HG03159 (cell line): ENCODE measurements at regions not wholly inside any gene's neighbourhood (a gene's known extent, or its start where the extent isn't known, plus 50 kb on each side); places are given as distances from the start of the nearest gene placed in this dataset.

ENCODE experiments used
- ATAC-seq: cut with Tn5 transposase; IDR thresholded peaks from one replicate; pipeline ENCODE4 v1.9.1; 2021; ENCODE audit warnings: mild to moderate bottlenecking, moderate library complexity; ENCODE audit not compliant: unreplicated experiment

DNA sequence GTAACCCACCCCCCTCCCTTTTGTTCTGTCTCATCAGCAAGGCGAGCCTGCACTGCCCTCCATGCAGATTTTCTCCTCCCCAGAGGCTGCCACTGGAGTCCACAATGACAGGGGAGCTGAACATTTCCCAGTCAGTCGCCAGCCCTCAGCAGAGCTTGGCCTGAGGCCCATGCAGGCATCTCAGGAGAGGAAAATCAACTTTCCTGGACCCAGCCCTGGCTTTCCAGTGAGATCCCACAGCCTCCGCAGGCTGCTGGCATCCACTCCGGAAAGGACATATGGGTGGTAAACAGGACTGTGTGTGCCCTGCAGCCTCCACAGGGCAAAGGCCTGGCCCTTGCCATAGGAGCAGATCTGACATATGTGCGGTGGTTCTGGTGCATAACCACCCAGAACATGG lies 253.8 kb downstream of the TNS1 start:
- ATAC-seq = no peak

GRCh38 chr2:217746808-217747207 lies 256.0 kb downstream of the TNS1 start:
- ATAC-seq = no peak

DNA sequence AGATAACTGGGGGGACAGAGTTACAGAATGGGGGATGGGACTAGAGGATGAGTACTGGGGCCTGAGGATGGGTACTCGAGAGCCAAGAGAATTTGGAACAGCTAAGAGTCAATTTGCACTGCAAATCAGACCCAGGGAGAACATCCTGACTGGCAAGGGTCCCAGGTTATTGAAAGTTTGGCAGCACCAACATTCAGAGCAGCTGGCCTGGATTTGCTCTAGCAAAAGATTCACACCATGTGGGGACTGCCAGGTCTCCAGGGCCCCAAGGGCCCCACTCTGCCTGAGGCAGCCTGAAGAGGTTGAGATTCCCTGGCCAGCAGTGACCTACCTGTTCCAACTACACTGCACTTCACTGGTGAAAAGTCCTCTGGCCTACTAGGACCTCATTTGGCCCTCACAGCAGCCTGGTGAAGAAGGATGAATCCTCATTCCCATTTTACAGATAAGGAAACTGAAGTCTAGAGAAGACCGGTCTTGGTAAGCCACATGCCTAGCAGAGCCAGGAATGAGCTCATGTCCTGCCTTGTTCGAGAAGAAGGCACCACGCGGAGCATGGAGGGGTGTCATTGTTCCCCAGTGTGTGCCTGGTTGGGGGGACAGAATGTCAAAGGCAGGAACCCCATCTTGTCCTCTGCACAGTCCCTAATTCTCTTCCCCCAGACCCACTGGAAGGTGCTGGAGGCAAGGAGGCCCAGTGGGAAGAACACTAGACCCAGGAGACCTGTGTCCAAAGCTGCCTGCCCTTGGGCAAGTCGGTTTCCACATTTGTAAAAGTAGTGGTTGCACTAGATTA lies 258.6 kb downstream of the TNS1 start:
- no peak for ATAC-seq

GRCh38 chr2:217743407-217743806 lies 259.4 kb downstream of the TNS1 start:
- ATAC-seq = no peak

- no peak for ATAC-seq
These were observed 260.0 kb downstream of the TNS1 start for GRCh38 chr2:217742841-217743240.

DNA sequence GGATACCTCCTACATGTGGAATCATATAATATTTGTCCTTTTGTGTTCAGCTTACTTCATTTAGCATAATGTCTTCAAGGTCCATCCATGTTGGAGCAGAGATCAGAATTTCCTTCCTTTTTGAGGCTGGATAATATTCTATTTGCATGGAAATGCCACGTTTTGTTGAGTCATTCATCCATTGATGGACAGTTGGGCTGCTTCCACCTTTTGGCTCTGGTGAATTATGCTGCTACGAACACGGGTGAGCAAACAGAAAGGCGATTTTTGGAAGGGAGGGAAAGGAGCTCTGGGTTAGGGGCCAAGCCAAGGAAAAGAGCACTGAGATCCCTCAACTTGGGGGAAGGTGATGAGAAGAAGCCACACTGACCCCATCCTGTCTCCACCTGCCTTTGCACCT lies 260.5 kb downstream of the TNS1 start:
- no peak for ATAC-seq

DNA sequence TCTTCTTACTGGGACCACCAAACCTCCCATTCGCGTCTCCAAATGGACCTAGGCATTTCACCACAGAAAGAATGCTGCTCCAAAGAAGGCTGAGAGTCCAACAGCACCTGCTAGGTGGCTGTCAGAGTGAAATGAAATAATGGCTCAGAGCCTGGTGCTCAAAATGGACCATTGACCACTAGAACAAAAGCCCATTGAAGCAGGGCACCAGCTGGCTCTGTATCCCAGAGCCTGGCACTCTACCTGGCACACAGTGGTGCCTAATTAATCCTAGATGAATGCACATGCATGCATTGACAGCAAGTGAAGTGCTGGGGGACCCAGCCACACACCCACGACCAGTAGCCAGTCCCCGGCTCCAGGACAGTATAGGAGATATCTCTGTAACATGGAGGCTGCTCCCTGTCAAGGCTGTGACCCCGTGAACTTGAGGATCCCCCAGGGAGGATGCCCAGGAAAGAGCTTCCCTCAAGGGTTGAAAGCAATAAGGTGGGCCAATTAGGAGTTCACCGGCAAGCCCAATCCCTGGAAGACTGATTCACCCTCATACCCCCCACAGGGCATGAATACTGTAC lies 261.3 kb downstream of the TNS1 start:
- no peak for ATAC-seq

DNA sequence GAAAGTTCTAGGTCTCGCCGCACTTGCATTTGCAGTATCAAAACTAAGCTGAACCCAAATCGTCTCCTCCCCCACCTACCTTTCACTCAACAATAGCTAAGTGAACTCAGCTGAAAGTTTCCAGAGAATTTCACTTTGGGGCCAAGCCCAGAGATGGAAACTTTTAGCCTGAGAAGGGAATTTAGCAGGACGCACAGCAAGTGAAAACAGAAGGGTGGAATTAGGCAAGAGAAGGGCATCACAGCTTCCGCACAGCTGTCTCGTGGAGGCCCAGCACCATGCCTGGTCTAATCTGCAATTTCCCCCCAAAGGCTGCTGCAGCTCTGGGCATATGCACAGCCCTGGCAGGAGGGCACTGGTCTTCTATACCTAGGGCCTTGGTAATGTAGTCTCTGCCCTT lies 262.0 kb downstream of the TNS1 start:
- ATAC-seq = no peak

GRCh38 chr2:217740178-217740577 lies 262.6 kb downstream of the TNS1 start:
- ATAC-seq = no peak

GRCh38 chr2:217739741-217740140 lies 263.1 kb downstream of the TNS1 start:
- ATAC-seq = no peak

- ATAC-seq = no peak
These were observed 264.7 kb downstream of the TNS1 start for GRCh38 chr2:217738061-217738460.

- ATAC-seq = no peak
These were observed 265.8 kb downstream of the TNS1 start for GRCh38 chr2:217736776-217737550.

DNA sequence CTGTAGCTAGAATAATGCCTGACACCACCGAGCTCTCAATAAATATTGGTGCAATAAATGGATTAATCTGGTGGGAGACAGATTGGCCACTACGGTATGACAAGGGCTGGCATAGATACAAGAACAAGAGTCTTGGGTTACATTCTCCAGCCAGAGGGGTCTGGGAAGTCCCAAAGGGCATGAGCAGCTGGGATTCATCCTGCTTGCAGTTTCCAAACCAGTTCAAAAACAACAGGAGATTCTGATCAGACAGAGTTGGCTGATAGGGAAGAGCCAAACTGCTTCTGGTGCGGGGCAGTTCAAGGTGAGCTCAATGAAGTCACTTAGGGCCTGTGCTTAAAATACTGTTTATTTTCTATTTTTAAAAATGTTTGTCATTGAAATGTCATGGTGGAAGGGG lies 266.9 kb downstream of the TNS1 start:
- no peak for ATAC-seq

DNA sequence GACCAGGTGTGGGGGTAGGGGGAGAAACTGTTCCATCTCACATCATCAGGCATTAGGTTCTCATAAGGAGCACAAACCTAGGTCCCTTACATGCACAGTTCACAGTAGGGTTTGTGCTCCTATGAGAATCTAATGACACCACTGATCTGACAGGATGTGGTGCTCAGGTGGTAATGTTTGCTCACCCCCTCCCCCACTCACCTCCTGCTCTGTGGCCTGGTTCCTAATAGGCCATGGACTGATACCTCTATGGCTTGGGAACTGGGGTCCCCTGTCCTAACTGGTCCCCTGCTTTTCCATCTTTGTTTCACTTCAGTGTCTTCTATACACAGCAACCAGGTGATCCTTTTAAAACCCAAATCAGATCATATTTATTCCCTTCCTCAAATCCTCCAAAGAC lies 267.8 kb downstream of the TNS1 start:
- ATAC-seq = no peak

DNA sequence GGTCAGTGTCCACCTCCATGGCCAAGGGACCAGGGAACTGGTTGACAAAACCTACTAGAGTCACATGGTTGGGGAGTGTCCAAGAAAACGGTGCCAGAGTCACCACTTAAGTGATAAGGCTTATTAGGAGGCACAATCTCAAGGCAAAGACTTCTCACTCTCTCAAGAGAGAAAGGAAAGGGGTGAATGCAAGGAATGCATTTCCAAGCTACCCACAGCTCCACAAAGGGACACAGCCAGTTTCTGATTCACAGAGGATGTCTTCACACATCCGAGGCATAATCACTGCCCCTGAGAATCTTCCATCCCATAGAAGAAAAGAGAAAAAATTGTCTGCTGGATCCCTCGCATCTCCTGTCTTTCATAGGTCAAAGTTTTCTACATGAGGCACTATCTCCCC lies 269.3 kb downstream of the TNS1 start:
- no peak for ATAC-seq

GRCh38 chr2:217732992-217733391 lies 269.8 kb downstream of the TNS1 start:
- no peak for ATAC-seq

GRCh38 chr2:217731805-217732204 lies 271.0 kb downstream of the TNS1 start:
- ATAC-seq = no peak

GRCh38 chr2:217729421-217730053 lies 273.3 kb downstream of the TNS1 start:
- no peak for ATAC-seq

- ATAC-seq = no peak
These were observed 275.0 kb downstream of the TNS1 start for GRCh38 chr2:217727801-217728200.

DNA sequence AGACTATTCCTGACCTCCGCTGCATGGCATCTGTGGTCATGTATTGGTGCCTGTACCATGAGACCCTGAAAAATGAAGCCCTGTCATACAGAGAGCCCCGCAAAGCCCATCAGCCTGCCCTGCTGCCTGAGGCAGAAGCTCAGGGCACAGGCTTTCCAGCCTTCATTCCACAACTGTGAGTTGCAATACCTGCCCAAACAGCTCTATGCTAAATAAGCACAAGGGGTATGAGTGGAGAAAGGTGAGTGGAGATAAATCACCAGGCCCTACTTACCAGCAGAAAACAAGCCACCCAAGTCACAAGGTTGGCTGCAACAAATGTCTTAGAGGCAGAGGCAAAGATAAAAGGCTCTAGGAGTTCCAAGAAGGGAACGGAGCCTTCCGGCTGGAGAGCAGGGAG lies 277.4 kb downstream of the TNS1 start:
- no peak for ATAC-seq

- ATAC-seq = no peak
These were observed 278.3 kb downstream of the TNS1 start for GRCh38 chr2:217724471-217724870.

GRCh38 chr2:217723981-217724380 lies 278.8 kb downstream of the TNS1 start:
- ATAC-seq = no peak
